ENCODE measurements at regions not wholly inside any gene's neighbourhood (a gene's known extent, or its start where the extent isn't known, plus 50 kb on each side); places are given as distances from the start of the nearest gene placed in this dataset.

DNA sequence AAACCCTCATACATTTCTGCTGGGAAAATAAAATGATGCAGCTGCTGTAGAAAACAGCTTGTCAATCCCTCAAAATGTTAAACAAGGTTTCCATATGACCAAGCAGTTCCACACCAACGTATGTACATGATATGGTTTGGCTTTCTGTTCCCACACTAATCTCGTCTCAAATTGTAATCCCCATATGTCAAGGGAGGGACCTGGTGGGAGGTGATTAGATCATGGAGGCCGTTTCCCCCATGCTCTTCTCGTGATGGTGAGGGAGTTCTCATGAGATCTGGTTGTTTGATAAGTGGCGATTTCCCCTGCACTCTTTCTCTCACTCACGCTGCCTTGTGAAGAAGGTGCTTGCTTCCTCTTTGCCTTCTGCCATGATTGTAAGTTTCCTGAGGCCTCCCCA, 100.6 kb upstream of the SLC24A5 start:
- no peaks in the 10 kb centered on the region for H3K9me3 ChIP-seq (ENCODE audit: control insufficient read depth in 4 of 4, low read length in 3 of 4)
- H3K9ac ChIP-seq (ENCODE audit: low read depth in 1 of 2, low read length in 2 of 2), result no peak overlapping the region
- WGBS, result 65% methylated on average over 6 of the region's 6 CpGs
- no peaks in the 10 kb centered on the region for H3K36me3 ChIP-seq (ENCODE audit: control insufficient read depth in 4 of 4, insufficient read depth in 3 of 4, low read depth in 1 of 4, low read length in 3 of 4)
- H3K4me3 ChIP-seq (ENCODE audit: low read depth in 1 of 3, low read length in 3 of 3), result no peak overlapping the region
- H3K4me1 ChIP-seq (ENCODE audit: control insufficient read depth in 4 of 4, insufficient read depth in 4 of 4, low read length in 3 of 4), result no peaks in the 10 kb centered on the region
- TF ChIP-seq CTCF (IDR thresholded peaks at IDR 0.05; ENCODE audit: low read depth, low read length, missing input control) (no peak), HNF4A (conservative IDR thresholded peaks at IDR 0.05) (no peak), RXRA (IDR thresholded peaks at IDR 0.05) (no peak), EGR1 (IDR thresholded peaks at IDR 0.05; ENCODE audit: low read depth in 2 of 2) (no peak), ATF3 (IDR thresholded peaks at IDR 0.05) (no peak), JUND (IDR thresholded peaks at IDR 0.05) (no peak)
- TF ChIP-seq, protein P1, sequence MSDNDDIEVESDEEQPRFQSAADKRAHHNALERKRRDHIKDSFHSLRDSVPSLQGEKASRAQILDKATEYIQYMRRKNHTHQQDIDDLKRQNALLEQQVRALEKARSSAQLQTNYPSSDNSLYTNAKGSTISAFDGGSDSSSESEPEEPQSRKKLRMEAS (IDR thresholded peaks at IDR 0.05), result no peak
- no peak overlapping the region for H3K27ac ChIP-seq (ENCODE audit: low read depth in 1 of 2, low read length in 2 of 2)
- DNase-seq (ENCODE audit: low spot score), result no peak
- no peaks in the 10 kb centered on the region for H3K27me3 ChIP-seq (ENCODE audit: control insufficient read depth in 4 of 4, insufficient read depth in 4 of 4, low read length in 3 of 4)

DNA sequence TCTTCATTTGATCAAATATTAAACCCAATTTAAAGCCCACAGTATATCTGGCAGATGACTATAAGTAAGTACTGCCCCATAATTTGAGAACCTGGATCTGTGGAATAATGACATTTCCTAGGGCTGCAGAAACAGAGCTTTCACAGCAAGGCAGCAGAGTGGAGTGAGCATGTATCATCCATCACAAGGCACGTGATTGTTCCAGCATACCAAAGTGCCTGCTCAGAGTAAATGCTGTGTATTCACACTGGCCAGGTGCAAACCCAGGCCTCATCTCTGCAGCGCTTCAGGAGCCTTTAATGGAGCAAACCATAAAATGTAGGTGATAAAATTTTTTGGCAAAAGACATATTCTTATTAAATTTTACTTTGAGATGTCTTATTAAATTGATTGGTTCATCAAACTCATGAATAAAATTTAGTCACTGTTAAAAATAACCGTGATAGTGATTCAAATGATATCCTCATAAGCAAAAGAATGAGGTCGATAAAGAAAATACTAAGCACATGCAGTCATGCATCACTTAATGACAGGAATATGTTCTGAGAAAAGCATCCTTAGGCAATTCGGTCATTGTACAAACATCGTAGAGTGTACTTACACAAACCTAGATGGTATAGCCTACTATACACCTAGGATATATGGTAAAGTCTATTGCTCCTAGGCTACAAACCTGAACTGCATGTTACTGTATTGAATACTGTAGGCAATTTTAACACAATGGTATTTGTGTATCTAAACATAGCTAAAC, 99.3 kb upstream of the SLC24A5 start:
- 87% methylated on average over 6 of the region's 6 CpGs for WGBS
- Histone ChIP-seq H3K36me3 (ENCODE audit: control insufficient read depth in 4 of 4, insufficient read depth in 3 of 4, low read depth in 1 of 4, low read length in 3 of 4) (no peaks in the 10 kb centered on the region), H3K4me1 (ENCODE audit: control insufficient read depth in 4 of 4, insufficient read depth in 4 of 4, low read length in 3 of 4) (no peaks in the 10 kb centered on the region), H3K27me3 (ENCODE audit: control insufficient read depth in 4 of 4, insufficient read depth in 4 of 4, low read length in 3 of 4) (no peaks in the 10 kb centered on the region), H3K27ac (ENCODE audit: low read depth in 1 of 2, low read length in 2 of 2) (no peak overlapping the region), H3K9ac (ENCODE audit: low read depth in 1 of 2, low read length in 2 of 2) (no peak overlapping the region), H3K9me3 (ENCODE audit: control insufficient read depth in 4 of 4, low read length in 3 of 4) (no peaks in the 10 kb centered on the region), H3K4me3 (ENCODE audit: low read depth in 1 of 3, low read length in 3 of 3) (no peak overlapping the region)
- no peak for TF ChIP-seq CTCF (IDR thresholded peaks at IDR 0.05; ENCODE audit: low read depth, low read length, missing input control)
- TF ChIP-seq, protein P1 (IDR thresholded peaks at IDR 0.05), result no peak
- no peak for TF ChIP-seq HNF4A (conservative IDR thresholded peaks at IDR 0.05)
- TF ChIP-seq GABPA (IDR thresholded peaks at IDR 0.05 in 1 of 2, conservative IDR thresholded peaks at IDR 0.05 in 1 of 2), result no peak
- TF ChIP-seq ATF3 (IDR thresholded peaks at IDR 0.05), result no peak
- TF ChIP-seq REST (IDR thresholded peaks at IDR 0.05), result no peak
- no peak for TF ChIP-seq RXRA (IDR thresholded peaks at IDR 0.05)
- no peak for TF ChIP-seq YY1 (IDR thresholded peaks at IDR 0.05)
- TF ChIP-seq TAF1 (conservative IDR thresholded peaks at IDR 0.05), result no peak
- no peak for TF ChIP-seq RAD21 (IDR thresholded peaks at IDR 0.05)
- no peak for TF ChIP-seq FOXA2 (IDR thresholded peaks at IDR 0.05)
- no peak for TF ChIP-seq EGR1 (IDR thresholded peaks at IDR 0.05; ENCODE audit: low read depth in 2 of 2)
- no peak for TF ChIP-seq SP1 (IDR thresholded peaks at IDR 0.05)
- no peak for DNase-seq (ENCODE audit: low spot score)

All from liver (tissue), 8 donors.